ENCODE measurements at regions not wholly inside any gene's neighbourhood (a gene's known extent, or its start where the extent isn't known, plus 50 kb on each side); places are given as distances from the start of the nearest gene placed in this dataset.

DNA sequence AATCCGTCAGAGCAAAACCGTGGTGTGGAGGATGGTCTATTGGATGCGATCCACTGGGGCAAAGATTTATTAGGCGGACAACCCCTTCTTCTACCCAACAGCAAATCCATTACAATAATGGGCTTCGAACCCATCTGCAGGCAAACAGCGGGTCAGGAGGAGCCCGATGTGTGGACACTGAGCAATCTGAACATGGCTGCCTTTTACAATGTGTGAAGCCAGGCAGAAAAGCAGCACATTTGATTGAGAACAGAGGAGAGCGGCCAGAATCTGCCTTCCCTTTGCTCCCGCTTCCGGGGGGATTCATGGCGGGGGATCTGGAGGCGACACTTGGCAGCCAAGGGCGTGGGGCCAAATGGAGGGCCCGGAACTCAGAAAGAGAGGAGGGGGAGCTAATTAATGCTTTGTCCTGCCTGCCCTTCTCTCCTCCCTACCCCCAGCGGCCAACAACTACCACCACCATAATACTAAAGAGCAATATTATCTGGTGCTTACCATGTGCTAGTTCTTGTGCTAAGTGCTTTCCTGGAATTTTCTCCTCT lies 133.0 kb downstream of the EMX2 start:
- DNase-seq (ENCODE audit: low read depth in 4 of 6, low spot score in 6 of 6), result peak in 4 of 6 donors; percentile 9 to 84 (median 50)
- 24% methylated on average over 4 of the region's 15 CpGs for WGBS (ENCODE audit: insufficient coverage)
- H3K36me3 ChIP-seq (ENCODE audit: control insufficient read depth, insufficient read depth, low read length), result no peaks in the 10 kb centered on the region
- H3K27ac ChIP-seq (ENCODE audit: low read depth, low read length), result no peak overlapping the region
- no peak overlapping the region for H3K4me3 ChIP-seq (ENCODE audit: low read depth, low read length)
- H3K9me3 ChIP-seq (ENCODE audit: control insufficient read depth, insufficient read depth, low read length), result no peaks in the 10 kb centered on the region
- peaks cover 2% of the 10 kb centered on the region for H3K27me3 ChIP-seq (ENCODE audit: control insufficient read depth, insufficient read depth, low read length)
- peaks cover 7% of the 10 kb centered on the region for H3K4me1 ChIP-seq (ENCODE audit: control insufficient read depth, insufficient read depth, low read length)

DNA sequence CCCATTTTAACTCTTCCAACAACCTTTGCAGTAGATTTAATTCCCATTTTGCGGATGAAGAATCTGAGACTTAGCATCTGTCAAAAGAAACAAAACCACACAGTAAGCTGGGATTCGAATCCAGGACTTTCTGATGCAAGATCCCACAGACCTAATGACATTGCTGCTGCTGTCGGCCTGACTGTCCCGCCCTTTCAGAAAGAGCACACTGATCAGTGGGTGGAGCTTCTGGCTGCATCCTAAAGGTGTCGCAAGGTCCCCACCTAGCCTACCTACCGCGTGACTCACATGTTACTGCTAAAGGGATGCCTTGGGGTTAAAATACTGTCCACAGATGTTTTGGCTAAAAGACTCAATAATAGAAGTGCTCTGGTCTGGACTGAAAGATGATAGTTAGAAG lies 134.7 kb downstream of the EMX2 start:
- Histone ChIP-seq H3K27ac (ENCODE audit: low read depth, low read length) (no peak overlapping the region), H3K4me3 (ENCODE audit: low read depth, low read length) (no peak overlapping the region), H3K4me1 (ENCODE audit: control insufficient read depth, insufficient read depth, low read length) (peaks cover 7% of the 10 kb centered on the region), H3K9me3 (ENCODE audit: control insufficient read depth, insufficient read depth, low read length) (no peaks in the 10 kb centered on the region), H3K36me3 (ENCODE audit: control insufficient read depth, insufficient read depth, low read length) (no peaks in the 10 kb centered on the region), H3K27me3 (ENCODE audit: control insufficient read depth, insufficient read depth, low read length) (peaks cover 2% of the 10 kb centered on the region)
- WGBS (ENCODE audit: insufficient coverage), result 77% methylated on average over 6 of the region's 7 CpGs
- DNase-seq (ENCODE audit: low read depth in 4 of 6, low spot score in 6 of 6), result no peak

DNA sequence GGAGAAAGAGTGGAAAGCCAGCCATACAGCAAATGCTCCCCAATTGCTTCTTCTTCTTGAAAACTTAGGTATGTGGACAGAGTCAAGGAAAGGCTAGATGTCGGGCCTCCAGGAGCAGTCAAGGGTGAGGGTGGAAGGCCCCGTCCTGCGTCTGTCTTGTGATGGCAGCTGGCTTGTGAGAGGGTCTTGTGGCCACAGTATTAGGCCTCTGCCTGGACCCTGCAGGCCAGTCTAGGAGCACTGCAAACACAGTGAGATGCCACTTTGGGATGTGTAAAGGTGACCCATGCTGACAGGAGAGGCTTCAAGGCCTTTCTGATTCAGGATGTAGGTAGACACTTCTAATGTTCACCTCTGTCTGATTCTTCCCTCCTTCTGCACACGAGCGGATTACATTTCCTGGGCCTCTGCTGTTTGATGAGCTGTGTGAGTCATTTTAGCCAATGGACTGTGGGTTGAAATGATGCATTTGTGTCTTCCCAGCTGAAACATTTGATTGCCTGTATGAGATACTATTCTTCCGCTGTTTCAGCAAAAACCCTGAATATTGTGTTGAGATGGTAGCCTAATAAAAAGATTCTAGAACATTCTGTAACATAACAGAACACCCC lies 135.4 kb downstream of the EMX2 start:
- DNase-seq (ENCODE audit: low read depth in 4 of 6, low spot score in 6 of 6), result peak in 1 of 6 donors; percentile 60
- Histone ChIP-seq H3K4me1 (ENCODE audit: control insufficient read depth, insufficient read depth, low read length) (peaks cover 7% of the 10 kb centered on the region), H3K27me3 (ENCODE audit: control insufficient read depth, insufficient read depth, low read length) (peaks cover 2% of the 10 kb centered on the region), H3K4me3 (ENCODE audit: low read depth, low read length) (no peak overlapping the region), H3K9me3 (ENCODE audit: control insufficient read depth, insufficient read depth, low read length) (no peaks in the 10 kb centered on the region), H3K27ac (ENCODE audit: low read depth, low read length) (no peak overlapping the region), H3K36me3 (ENCODE audit: control insufficient read depth, insufficient read depth, low read length) (no peaks in the 10 kb centered on the region)
- WGBS (ENCODE audit: insufficient coverage), result 73% methylated on average over 3 of the region's 6 CpGs

DNA sequence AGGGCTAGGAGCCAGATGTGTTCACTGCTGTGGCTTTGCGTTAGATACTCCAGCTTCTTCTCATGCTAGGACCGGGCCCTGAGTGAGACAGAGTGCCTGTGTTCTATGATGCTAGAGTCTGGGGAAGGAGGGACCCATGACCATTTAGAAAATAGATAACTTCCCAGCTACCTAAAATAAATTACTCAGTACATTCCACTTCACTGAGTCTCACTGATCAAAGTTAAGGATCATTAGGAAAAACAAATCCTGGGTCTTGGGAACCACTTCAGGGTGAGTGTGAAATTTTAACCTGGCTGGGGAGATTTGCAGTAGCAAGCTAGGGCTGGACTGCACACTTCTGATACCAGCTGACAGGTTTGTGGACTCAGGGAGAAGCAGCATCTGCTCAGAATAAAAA lies 138.1 kb downstream of the EMX2 start:
- H3K4me1 ChIP-seq (ENCODE audit: control insufficient read depth, insufficient read depth, low read length), result peaks cover 12% of the 10 kb centered on the region
- H3K27me3 ChIP-seq (ENCODE audit: control insufficient read depth, insufficient read depth, low read length), result peaks cover 5% of the 10 kb centered on the region
- WGBS (ENCODE audit: insufficient coverage), result no CpG with 5 or more reads among the region's 2 CpGs
- no peaks in the 10 kb centered on the region for H3K36me3 ChIP-seq (ENCODE audit: control insufficient read depth, insufficient read depth, low read length)
- DNase-seq (ENCODE audit: low read depth in 4 of 6, low spot score in 6 of 6), result no peak
- H3K4me3 ChIP-seq (ENCODE audit: low read depth, low read length), result no peak overlapping the region
- no peak overlapping the region for H3K27ac ChIP-seq (ENCODE audit: low read depth, low read length)
- H3K9me3 ChIP-seq (ENCODE audit: control insufficient read depth, insufficient read depth, low read length), result no peaks in the 10 kb centered on the region

DNA sequence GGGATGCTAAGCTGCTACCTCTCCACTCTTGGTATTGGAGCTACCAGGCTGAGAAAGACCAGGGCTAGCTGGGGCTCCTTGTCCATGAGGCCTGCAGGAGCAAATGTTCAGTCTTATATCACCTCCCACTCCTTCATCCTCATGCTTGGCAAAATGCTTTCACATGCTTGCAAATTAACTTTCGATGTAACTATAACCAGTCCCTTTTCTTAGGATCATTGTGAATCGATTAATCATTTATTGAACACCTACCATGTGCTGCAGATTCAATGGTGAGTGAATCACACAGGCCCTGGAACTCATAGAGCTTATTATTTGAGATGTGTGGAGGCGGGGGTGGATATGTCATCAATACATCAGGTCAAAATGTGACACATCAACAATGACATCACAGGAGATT lies 138.6 kb downstream of the EMX2 start:
- no peaks in the 10 kb centered on the region for H3K9me3 ChIP-seq (ENCODE audit: control insufficient read depth, insufficient read depth, low read length)
- WGBS (ENCODE audit: insufficient coverage), result no CpG with 5 or more reads among the region's 3 CpGs

DNA sequence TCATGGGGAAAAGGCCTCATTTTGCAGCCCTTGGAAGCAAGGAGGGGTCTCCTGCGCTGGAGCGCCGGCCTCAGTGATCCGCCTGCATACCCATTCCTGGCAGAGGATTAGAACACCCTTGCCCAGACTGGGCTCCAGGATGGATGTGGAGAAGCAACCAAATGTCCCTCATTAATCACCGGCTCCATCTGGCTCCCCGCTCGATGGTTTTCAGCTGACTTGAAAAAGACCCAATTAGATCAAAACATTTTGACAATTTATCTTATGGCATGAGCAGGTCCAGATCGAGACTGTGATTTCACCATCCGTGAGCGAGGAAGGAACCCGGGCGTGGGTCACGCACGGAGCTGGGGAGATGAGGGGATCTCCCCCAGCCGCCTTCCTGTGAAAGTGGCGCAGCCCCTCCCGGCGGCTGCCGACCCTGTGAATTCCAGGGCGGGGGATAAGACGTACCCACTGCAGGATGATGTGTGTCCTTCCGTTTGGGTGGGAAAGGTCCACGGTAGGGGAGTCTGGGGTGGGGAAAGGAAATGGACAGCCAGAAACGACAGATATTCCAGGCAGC lies 141.6 kb downstream of the EMX2 start:
- Histone ChIP-seq H3K4me1 (ENCODE audit: control insufficient read depth, insufficient read depth, low read length) (peaks cover 7% of the 10 kb centered on the region), H3K36me3 (ENCODE audit: control insufficient read depth, insufficient read depth, low read length) (no peaks in the 10 kb centered on the region), H3K9me3 (ENCODE audit: control insufficient read depth, insufficient read depth, low read length) (no peaks in the 10 kb centered on the region), H3K27ac (ENCODE audit: low read depth, low read length) (no peak overlapping the region), H3K4me3 (ENCODE audit: low read depth, low read length) (no peak overlapping the region), H3K27me3 (ENCODE audit: control insufficient read depth, insufficient read depth, low read length) (peaks cover 4% of the 10 kb centered on the region)
- DNase-seq (ENCODE audit: low read depth in 4 of 6, low spot score in 6 of 6), result peak in 2 of 6 donors; percentile 26 to 51
- WGBS (ENCODE audit: insufficient coverage), result 87% methylated on average over 19 of the region's 24 CpGs

More for the DNA sequence above, 138.6 kb downstream of the EMX2 start:
- Histone ChIP-seq H3K36me3 (ENCODE audit: control insufficient read depth, insufficient read depth, low read length) (no peaks in the 10 kb centered on the region), H3K27ac (ENCODE audit: low read depth, low read length) (no peak overlapping the region), H3K4me3 (ENCODE audit: low read depth, low read length) (no peak overlapping the region), H3K27me3 (ENCODE audit: control insufficient read depth, insufficient read depth, low read length) (peaks cover 4% of the 10 kb centered on the region), H3K4me1 (ENCODE audit: control insufficient read depth, insufficient read depth, low read length) (peaks cover 10% of the 10 kb centered on the region)
- DNase-seq (ENCODE audit: low read depth in 4 of 6, low spot score in 6 of 6), result no peak

DNA sequence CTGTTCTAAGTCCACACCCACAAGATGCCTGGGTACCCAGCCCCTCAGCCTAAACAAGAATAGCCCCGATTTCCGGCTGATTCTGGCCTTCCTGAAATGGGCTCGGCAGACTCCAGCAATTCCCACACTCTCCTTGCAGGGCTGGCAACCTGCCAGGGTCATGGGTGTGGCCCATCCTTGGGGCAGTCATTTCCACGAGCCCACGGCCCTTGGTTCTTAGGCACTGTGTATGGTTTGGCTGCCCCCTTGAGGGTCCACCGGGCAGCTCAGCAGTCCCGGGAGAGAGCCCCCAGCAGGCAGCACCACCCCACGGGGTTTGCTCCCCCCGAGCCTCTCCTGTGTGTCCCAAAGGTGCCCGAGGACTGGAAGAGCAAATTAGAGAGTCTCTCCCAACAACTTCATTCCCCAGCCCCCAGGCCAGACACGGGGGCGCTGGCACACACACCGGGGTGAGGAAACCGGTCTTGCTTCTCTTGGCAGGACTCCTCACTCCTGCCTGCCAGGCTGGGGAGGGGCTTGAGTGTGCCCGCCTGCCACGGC lies 142.2 kb downstream of the EMX2 start:
- Histone ChIP-seq H3K4me1 (ENCODE audit: control insufficient read depth, insufficient read depth, low read length) (peaks cover 7% of the 10 kb centered on the region), H3K27me3 (ENCODE audit: control insufficient read depth, insufficient read depth, low read length) (peaks cover 4% of the 10 kb centered on the region), H3K4me3 (ENCODE audit: low read depth, low read length) (no peak overlapping the region), H3K9me3 (ENCODE audit: control insufficient read depth, insufficient read depth, low read length) (no peaks in the 10 kb centered on the region), H3K36me3 (ENCODE audit: control insufficient read depth, insufficient read depth, low read length) (no peaks in the 10 kb centered on the region), H3K27ac (ENCODE audit: low read depth, low read length) (no peak overlapping the region)
- DNase-seq (ENCODE audit: low read depth in 4 of 6, low spot score in 6 of 6), result peak in 1 of 6 donors; percentile 25
- 41% methylated on average over 14 of the region's 16 CpGs for WGBS (ENCODE audit: insufficient coverage)

DNA sequence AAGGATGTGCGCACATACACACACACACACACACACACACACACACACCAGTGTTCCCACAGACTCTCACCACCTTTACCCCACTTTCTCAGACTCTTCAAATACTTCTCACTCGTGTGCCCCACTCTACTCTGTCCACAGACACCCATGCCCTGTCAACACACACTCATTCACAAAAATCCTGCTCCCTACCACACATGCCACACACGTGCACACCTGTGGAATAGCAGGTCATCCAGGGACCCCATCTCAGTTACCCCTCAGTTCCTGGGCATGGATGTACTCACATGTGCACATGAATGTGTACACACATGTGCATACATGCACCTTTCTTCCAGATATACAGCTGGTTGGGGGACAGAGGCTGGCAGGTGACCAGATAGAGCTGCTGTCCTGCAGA lies 142.9 kb downstream of the EMX2 start:
- peaks cover 7% of the 10 kb centered on the region for H3K4me1 ChIP-seq (ENCODE audit: control insufficient read depth, insufficient read depth, low read length)
- peaks cover 6% of the 10 kb centered on the region for H3K27me3 ChIP-seq (ENCODE audit: control insufficient read depth, insufficient read depth, low read length)
- 83% methylated on average over 3 of the region's 3 CpGs for WGBS (ENCODE audit: insufficient coverage)
- no peak overlapping the region for H3K4me3 ChIP-seq (ENCODE audit: low read depth, low read length)
- no peak overlapping the region for H3K27ac ChIP-seq (ENCODE audit: low read depth, low read length)
- H3K9me3 ChIP-seq (ENCODE audit: control insufficient read depth, insufficient read depth, low read length), result no peaks in the 10 kb centered on the region
- H3K36me3 ChIP-seq (ENCODE audit: control insufficient read depth, insufficient read depth, low read length), result no peaks in the 10 kb centered on the region
- DNase-seq (ENCODE audit: low read depth in 4 of 6, low spot score in 6 of 6), result no peak

DNA sequence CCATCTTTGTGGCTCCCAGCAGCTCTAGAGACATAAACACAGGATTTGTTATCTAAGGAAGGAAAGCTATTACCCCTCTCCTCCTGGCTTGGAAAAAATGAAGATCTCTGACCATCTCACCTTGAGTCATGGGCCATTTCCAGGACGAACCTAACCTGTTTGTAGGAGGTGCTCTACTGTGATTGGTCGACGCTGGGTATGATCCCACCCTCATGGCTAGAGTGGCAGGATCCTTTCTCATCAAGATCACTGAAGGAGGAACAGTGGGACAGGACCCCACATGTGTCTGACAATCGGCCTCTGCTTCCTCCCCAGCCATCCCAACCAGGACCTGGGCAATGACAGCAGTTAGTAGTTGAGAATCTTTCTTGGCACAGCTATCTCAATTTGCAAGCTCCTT lies 144.1 kb downstream of the EMX2 start:
- DNase-seq (ENCODE audit: low read depth in 4 of 6, low spot score in 6 of 6), result no peak
- Histone ChIP-seq H3K4me1 (ENCODE audit: control insufficient read depth, insufficient read depth, low read length) (peaks cover 7% of the 10 kb centered on the region), H3K27ac (ENCODE audit: low read depth, low read length) (no peak overlapping the region), H3K36me3 (ENCODE audit: control insufficient read depth, insufficient read depth, low read length) (no peaks in the 10 kb centered on the region), H3K27me3 (ENCODE audit: control insufficient read depth, insufficient read depth, low read length) (peaks cover 6% of the 10 kb centered on the region), H3K9me3 (ENCODE audit: control insufficient read depth, insufficient read depth, low read length) (no peaks in the 10 kb centered on the region), H3K4me3 (ENCODE audit: low read depth, low read length) (no peak overlapping the region)
- WGBS (ENCODE audit: insufficient coverage), result 77% methylated on average over 4 of the region's 4 CpGs

DNA sequence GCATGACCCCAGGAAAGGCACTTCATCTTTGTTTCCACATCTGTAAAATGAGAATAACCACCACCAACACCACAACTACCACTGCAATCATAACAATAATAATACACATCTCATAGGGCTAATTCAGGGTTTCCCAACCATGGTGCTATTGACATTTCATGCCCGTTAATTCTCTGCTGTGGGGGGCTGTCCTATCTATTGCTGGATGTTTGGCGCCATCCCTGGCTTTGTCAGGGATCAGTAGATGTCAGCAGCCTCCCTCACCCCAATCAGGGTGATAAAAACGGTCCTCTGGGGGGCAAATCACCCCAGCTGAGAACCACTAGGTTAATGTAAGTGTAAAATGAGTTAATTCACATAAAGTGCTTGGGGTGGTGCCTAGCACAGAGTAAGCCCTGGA lies 145.8 kb downstream of the EMX2 start:
- peak in 1 of 6 donors; percentile 37 for DNase-seq (ENCODE audit: low read depth in 4 of 6, low spot score in 6 of 6)
- Histone ChIP-seq H3K36me3 (ENCODE audit: control insufficient read depth, insufficient read depth, low read length) (no peaks in the 10 kb centered on the region), H3K4me1 (ENCODE audit: control insufficient read depth, insufficient read depth, low read length) (peaks cover 7% of the 10 kb centered on the region), H3K9me3 (ENCODE audit: control insufficient read depth, insufficient read depth, low read length) (no peaks in the 10 kb centered on the region), H3K27me3 (ENCODE audit: control insufficient read depth, insufficient read depth, low read length) (peaks cover 6% of the 10 kb centered on the region), H3K27ac (ENCODE audit: low read depth, low read length) (no peak overlapping the region), H3K4me3 (ENCODE audit: low read depth, low read length) (no peak overlapping the region)
- 43% methylated on average over 1 of the region's 3 CpGs for WGBS (ENCODE audit: insufficient coverage)

Data from spinal cord (tissue), 9 donors.